ENCODE measurements at regions not wholly inside any gene's neighbourhood (a gene's known extent, or its start where the extent isn't known, plus 50 kb on each side); places are given as distances from the start of the nearest gene placed in this dataset.

GRCh38 chr14:28272270-28272669 lies 494.3 kb upstream of the FOXG1 start:
- TF ChIP-seq EZH2 (IDR thresholded peaks at IDR 0.05; ENCODE audit: borderline replicate concordance, insufficient read depth, low read depth, low read length, poor library complexity, severe bottlenecking) (no peak), CTCF (IDR thresholded peaks at IDR 0.05) (no peak)
- H3K4me3 ChIP-seq (ENCODE audit: control extremely low read depth in 1 of 5, extremely low read depth in 1 of 5, insufficient read depth in 1 of 5, low read depth in 2 of 5, low read length in 4 of 5): no peak overlapping the region
- no peak overlapping the region for H3K27ac ChIP-seq (ENCODE audit: low read length in 2 of 2)
- Mint-ChIP-seq H3K27me3 (no peaks in the 10 kb centered on the region), H3K27ac (no peak overlapping the region), H3K9me3 (ENCODE audit: insufficient read depth) (peaks cover 4% of the 10 kb centered on the region), H3K4me3 (no peak overlapping the region), H3K4me1 (no peaks in the 10 kb centered on the region)
- ChIA-PET CTCF (no interaction called here), POLR2A (no interaction called here)
- no peaks in the 10 kb centered on the region for H3K36me3 ChIP-seq (replicated peaks in 1 of 2; ENCODE audit: control extremely low read depth in 1 of 2, control insufficient read depth in 1 of 2, extremely low read depth in 1 of 2, insufficient read depth in 2 of 2, low read length in 1 of 2)
- peaks cover 0 to 3% (median 1%) of the 10 kb centered on the region in 3 donors for H3K9me3 ChIP-seq (ENCODE audit: control extremely low read depth in 1 of 3, control insufficient read depth in 2 of 3, insufficient read depth in 1 of 3, low read length in 2 of 3)
- no peaks in the 10 kb centered on the region for H3K4me1 ChIP-seq (ENCODE audit: control insufficient read depth in 2 of 2, insufficient read depth in 2 of 2, low read length in 2 of 2)
- no peaks in the 10 kb centered on the region for H3K79me2 ChIP-seq (ENCODE audit: control insufficient read depth, insufficient read depth, low read length)
- H2AFZ ChIP-seq (ENCODE audit: insufficient read depth, low read depth, low read length, poor library complexity, severe bottlenecking): no peak overlapping the region
- WGBS (ENCODE audit: insufficient coverage): 83% methylated on average over 1 of the region's 1 CpG
- H3K4me2 ChIP-seq (replicated peaks; ENCODE audit: low read depth, low read length, poor library complexity, severe bottlenecking): no peak overlapping the region
- H4K20me1 ChIP-seq (ENCODE audit: control insufficient read depth, insufficient read depth, low read length, poor library complexity, severe bottlenecking): no peaks in the 10 kb centered on the region
- no peak for ATAC-seq (ENCODE audit: low read depth)
- intact Hi-C loops (cut with micrococcal nuclease): no loop called here
- no peak for DNase-seq
- H3K9ac ChIP-seq (ENCODE audit: low read length): no peak overlapping the region
- H3K27me3 ChIP-seq (replicated peaks in 1 of 4; ENCODE audit: control extremely low read depth in 1 of 4, control insufficient read depth in 3 of 4, insufficient read depth in 4 of 4, low read length in 3 of 4): no peaks in the 10 kb centered on the region

- no peak overlapping the region for H3K27ac Mint-ChIP-seq
- no peak for ATAC-seq (ENCODE audit: low read depth)
These were observed 486.1 kb upstream of the FOXG1 start for GRCh38 chr14:28280530-28280929.

More at GRCh38 chr14:28280530-28280929, 486.1 kb upstream of the FOXG1 start:
- H4K20me1 ChIP-seq (ENCODE audit: control insufficient read depth, insufficient read depth, low read length, poor library complexity, severe bottlenecking): no peaks in the 10 kb centered on the region
- peaks cover 3% of the 10 kb centered on the region for H3K9me3 Mint-ChIP-seq (ENCODE audit: insufficient read depth)
- no peak for DNase-seq
- no peak overlapping the region for H3K4me3 ChIP-seq (ENCODE audit: control extremely low read depth in 1 of 5, extremely low read depth in 1 of 5, insufficient read depth in 1 of 5, low read depth in 2 of 5, low read length in 4 of 5)
- CTCF ChIA-PET: no interaction called here
- no peak overlapping the region for H3K27ac ChIP-seq (ENCODE audit: low read length in 2 of 2)
- no CpG with 5 or more reads among the region's 5 CpGs for WGBS (ENCODE audit: insufficient coverage)
- intact Hi-C loops (cut with micrococcal nuclease): no loop called here
- no peaks in the 10 kb centered on the region for H3K27me3 Mint-ChIP-seq
- no peaks in the 10 kb centered on the region for H3K4me1 Mint-ChIP-seq
- H3K79me2 ChIP-seq (ENCODE audit: control insufficient read depth, insufficient read depth, low read length): no peaks in the 10 kb centered on the region
- H3K36me3 ChIP-seq (replicated peaks in 1 of 2; ENCODE audit: control extremely low read depth in 1 of 2, control insufficient read depth in 1 of 2, extremely low read depth in 1 of 2, insufficient read depth in 2 of 2, low read length in 1 of 2): no peaks in the 10 kb centered on the region
- POLR2A ChIA-PET: no interaction called here
- H2AFZ ChIP-seq (ENCODE audit: insufficient read depth, low read depth, low read length, poor library complexity, severe bottlenecking): no peak overlapping the region
- H3K4me2 ChIP-seq (replicated peaks; ENCODE audit: low read depth, low read length, poor library complexity, severe bottlenecking): no peak overlapping the region
- H3K9ac ChIP-seq (ENCODE audit: low read length): no peak overlapping the region
- H3K27me3 ChIP-seq (replicated peaks in 1 of 4; ENCODE audit: control extremely low read depth in 1 of 4, control insufficient read depth in 3 of 4, insufficient read depth in 4 of 4, low read length in 3 of 4): no peaks in the 10 kb centered on the region
- H3K9me3 ChIP-seq (ENCODE audit: control extremely low read depth in 1 of 3, control insufficient read depth in 2 of 3, insufficient read depth in 1 of 3, low read length in 2 of 3): no peaks in the 10 kb centered on the region
- TF ChIP-seq CTCF (IDR thresholded peaks at IDR 0.05) (no peak), EZH2 (IDR thresholded peaks at IDR 0.05; ENCODE audit: borderline replicate concordance, insufficient read depth, low read depth, low read length, poor library complexity, severe bottlenecking) (no peak)
- H3K4me3 Mint-ChIP-seq: no peak overlapping the region
- H3K4me1 ChIP-seq (ENCODE audit: control insufficient read depth in 2 of 2, insufficient read depth in 2 of 2, low read length in 2 of 2): no peaks in the 10 kb centered on the region
